HEK293T (cell line): ENCODE measurements at regions not wholly inside any gene's neighbourhood (a gene's known extent, or its start where the extent isn't known, plus 50 kb on each side); places are given as distances from the start of the nearest gene placed in this dataset.

Source experiments
- ARNT ChIP-seq: fragments of 450-650 bp; IDR thresholded peaks from 2 replicates; pipeline ENCODE4 v1.6.1; 2017; ENCODE audit warnings: mild to moderate bottlenecking
- BHLHE40 ChIP-seq: fragments of 450-650 bp; IDR thresholded peaks from 2 replicates; pipeline ENCODE4 v1.6.1; 2016; ENCODE audit warnings: mild to moderate bottlenecking, moderate library complexity, borderline replicate concordance
- CTBP1 ChIP-seq: fragments of 450-650 bp; IDR thresholded peaks from 2 replicates; pipeline ENCODE4 v1.6.1; 2016; ENCODE audit warnings: borderline replicate concordance
- ELF4 ChIP-seq: fragments of 450-650 bp; IDR thresholded peaks from 2 replicates; pipeline ENCODE4 v1.6.1; 2017; ENCODE audit warnings: antibody characterized with exemption
- FOXA1 ChIP-seq: fragments of 450-650 bp; IDR thresholded peaks from 2 replicates; pipeline ENCODE4 v1.6.1; 2016; ENCODE audit warnings: mild to moderate bottlenecking
- FOXK2 ChIP-seq: fragments of 450-650 bp; IDR thresholded peaks from 2 replicates; pipeline ENCODE4 v1.6.1; 2016; ENCODE audit warnings: mild to moderate bottlenecking
- FOXM1 ChIP-seq: fragments of 450-650 bp; IDR thresholded peaks from 2 replicates; pipeline ENCODE4 v1.6.1; 2017; ENCODE audit warnings: mild to moderate bottlenecking, borderline replicate concordance
- LEF1 ChIP-seq: fragments of 450-650 bp; IDR thresholded peaks from 2 replicates; pipeline ENCODE4 v1.6.1; 2017; ENCODE audit warnings: mild to moderate bottlenecking, borderline replicate concordance
- NFRKB ChIP-seq: fragments of 450-650 bp; IDR thresholded peaks from 2 replicates; pipeline ENCODE4 v1.6.1; 2016; ENCODE audit warnings: mild to moderate bottlenecking, moderate library complexity
- SP1 ChIP-seq: fragments of 450-650 bp; IDR thresholded peaks from 2 replicates; pipeline ENCODE4 v1.6.1; 2017
- SUZ12 ChIP-seq: fragments of 450-650 bp; IDR thresholded peaks from 2 replicates; pipeline ENCODE4 v1.6.1; 2016; ENCODE audit warnings: mild to moderate bottlenecking
- TARDBP ChIP-seq: fragments of 450-650 bp; IDR thresholded peaks from 2 replicates; pipeline ENCODE4 v1.6.1; 2016
- ZNF384 ChIP-seq: fragments of 450-650 bp; IDR thresholded peaks from 2 replicates; pipeline ENCODE4 v1.6.1; 2016
- TF ChIP-seq, protein P1 (sequence below): fragments of 450-650 bp; IDR thresholded peaks from 2 replicates; pipeline ENCODE4 v1.6.1; 2016

DNA sequence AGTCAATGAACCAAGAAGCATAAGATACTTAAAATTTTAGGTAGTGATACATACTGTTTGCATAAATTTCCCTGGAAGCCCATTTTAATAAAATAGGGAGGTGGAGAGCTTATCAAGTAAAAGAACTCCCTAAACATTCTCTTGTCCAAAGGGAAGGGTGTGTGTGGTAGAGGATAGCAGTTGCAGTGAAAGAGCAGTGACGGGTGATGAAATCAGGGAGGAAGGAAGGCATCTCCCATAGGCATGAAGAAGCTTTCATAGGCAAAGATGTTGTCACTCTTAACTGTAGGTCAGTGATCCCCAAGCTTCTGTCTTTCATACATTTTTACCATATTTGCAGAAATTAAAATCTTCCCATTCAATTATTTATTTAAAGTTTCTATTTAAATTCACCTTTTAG is 60.0 kb upstream of the ZNF831 start:
- no peak for TF ChIP-seq NFRKB
- no peak for TF ChIP-seq ELF4
- TF ChIP-seq FOXM1: no peak
- no peak for TF ChIP-seq SP1
- no peak for TF ChIP-seq BHLHE40
- TF ChIP-seq CTBP1: no peak
- TF ChIP-seq SUZ12: no peak
- no peak for TF ChIP-seq TARDBP
- TF ChIP-seq, protein P1, sequence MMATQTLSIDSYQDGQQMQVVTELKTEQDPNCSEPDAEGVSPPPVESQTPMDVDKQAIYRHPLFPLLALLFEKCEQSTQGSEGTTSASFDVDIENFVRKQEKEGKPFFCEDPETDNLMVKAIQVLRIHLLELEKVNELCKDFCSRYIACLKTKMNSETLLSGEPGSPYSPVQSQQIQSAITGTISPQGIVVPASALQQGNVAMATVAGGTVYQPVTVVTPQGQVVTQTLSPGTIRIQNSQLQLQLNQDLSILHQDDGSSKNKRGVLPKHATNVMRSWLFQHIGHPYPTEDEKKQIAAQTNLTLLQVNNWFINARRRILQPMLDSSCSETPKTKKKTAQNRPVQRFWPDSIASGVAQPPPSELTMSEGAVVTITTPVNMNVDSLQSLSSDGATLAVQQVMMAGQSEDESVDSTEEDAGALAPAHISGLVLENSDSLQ: no peak
- no peak for TF ChIP-seq FOXA1
- no peak for TF ChIP-seq LEF1
- TF ChIP-seq FOXK2: no peak
- TF ChIP-seq ZNF384: no peak
- no peak for TF ChIP-seq ARNT
